ENCODE measurements at regions not wholly inside any gene's neighbourhood (a gene's known extent, or its start where the extent isn't known, plus 50 kb on each side); places are given as distances from the start of the nearest gene placed in this dataset.
A peak's percentile ranks its signal among the peaks of the same experiment; 100 is the strongest.

GRCh38 chrX:23570674-23571343, 96.5 kb upstream of the PRDX4 start:
- WGBS, 2 donors = 69 to 79% methylated on average over 2 of the region's 2 CpGs
- H3K27me3 ChIP-seq (ENCODE audit: control insufficient read depth in 3 of 3, insufficient read depth in 3 of 3, low read length in 2 of 3) = no peaks in the 10 kb centered on the region
- DNase-seq (no peak), ATAC-seq (ENCODE audit: insufficient read depth, low FRiP score) (peak; percentile 77)
- H3K9ac ChIP-seq (ENCODE audit: insufficient read depth in 1 of 2, low read length in 2 of 2) = no peak overlapping the region
- no peak overlapping the region for H3K4me3 ChIP-seq
- H3K9me3 ChIP-seq (ENCODE audit: control insufficient read depth in 4 of 4, insufficient read depth in 3 of 4, low read length in 3 of 4) = peaks cover 0 to 7% (median 1%) of the 10 kb centered on the region in 4 donors
- H3K36me3 ChIP-seq (ENCODE audit: control insufficient read depth in 4 of 4, insufficient read depth in 4 of 4, low read length in 4 of 4) = no peaks in the 10 kb centered on the region
- H3K27ac ChIP-seq (ENCODE audit: low read depth in 1 of 2, low read length in 1 of 2) = no peak overlapping the region
- TF ChIP-seq CTCF (IDR thresholded peaks at IDR 0.05; ENCODE audit: control extremely low read depth, extremely low read depth) = no peak
- H3K4me1 ChIP-seq (ENCODE audit: control insufficient read depth in 5 of 5, insufficient read depth in 5 of 5, low read length in 5 of 5) = no peaks in the 10 kb centered on the region

- Histone ChIP-seq H3K36me3 (ENCODE audit: control insufficient read depth in 4 of 4, insufficient read depth in 4 of 4, low read length in 4 of 4) (no peaks in the 10 kb centered on the region), H3K9ac (ENCODE audit: insufficient read depth in 1 of 2, low read length in 2 of 2) (no peak overlapping the region), H3K9me3 (ENCODE audit: control insufficient read depth in 4 of 4, insufficient read depth in 3 of 4, low read length in 3 of 4) (no peaks in the 10 kb centered on the region), H3K4me1 (ENCODE audit: control insufficient read depth in 5 of 5, insufficient read depth in 5 of 5, low read length in 5 of 5) (no peaks in the 10 kb centered on the region), H3K4me3 (no peak overlapping the region), H3K27me3 (ENCODE audit: control insufficient read depth in 3 of 3, insufficient read depth in 3 of 3, low read length in 2 of 3) (peaks cover 0 to 4% (median 2%) of the 10 kb centered on the region in 3 donors), H3K27ac (ENCODE audit: low read depth in 1 of 2, low read length in 1 of 2) (no peak overlapping the region)
- no peak for TF ChIP-seq CTCF (IDR thresholded peaks at IDR 0.05; ENCODE audit: control extremely low read depth, extremely low read depth)
- no peak for DNase-seq
- ATAC-seq (ENCODE audit: insufficient read depth, low FRiP score) = no peak
These were observed 92.0 kb upstream of the PRDX4 start for GRCh38 chrX:23575281-23575680.

- H3K27me3 ChIP-seq (ENCODE audit: control insufficient read depth in 3 of 3, insufficient read depth in 3 of 3, low read length in 2 of 3) = peaks cover 0 to 4% (median 2%) of the 10 kb centered on the region in 3 donors
- no peak for TF ChIP-seq CTCF (IDR thresholded peaks at IDR 0.05; ENCODE audit: control extremely low read depth, extremely low read depth)
- H3K9me3 ChIP-seq (ENCODE audit: control insufficient read depth in 4 of 4, insufficient read depth in 3 of 4, low read length in 3 of 4) = no peaks in the 10 kb centered on the region
- H3K9ac ChIP-seq (ENCODE audit: insufficient read depth in 1 of 2, low read length in 2 of 2) = no peak overlapping the region
- no peak overlapping the region for H3K27ac ChIP-seq (ENCODE audit: low read depth in 1 of 2, low read length in 1 of 2)
- DNase-seq (peak in 2 of 3 donors; percentile 1 to 5), ATAC-seq (ENCODE audit: insufficient read depth, low FRiP score) (no peak)
- H3K4me1 ChIP-seq (ENCODE audit: control insufficient read depth in 5 of 5, insufficient read depth in 5 of 5, low read length in 5 of 5) = no peaks in the 10 kb centered on the region
- H3K4me3 ChIP-seq = no peak overlapping the region
- H3K36me3 ChIP-seq (ENCODE audit: control insufficient read depth in 4 of 4, insufficient read depth in 4 of 4, low read length in 4 of 4) = no peaks in the 10 kb centered on the region
- 87 to 95% methylated on average over 1 of the region's 1 CpG for WGBS, 2 donors
These were observed 89.2 kb upstream of the PRDX4 start for GRCh38 chrX:23578079-23578478.

GRCh38 chrX:23589496-23589895, 77.8 kb upstream of the PRDX4 start:
- peaks cover 0 to 6% (median 0%) of the 10 kb centered on the region in 4 donors for H3K9me3 ChIP-seq (ENCODE audit: control insufficient read depth in 4 of 4, insufficient read depth in 3 of 4, low read length in 3 of 4)
- H3K4me1 ChIP-seq (ENCODE audit: control insufficient read depth in 5 of 5, insufficient read depth in 5 of 5, low read length in 5 of 5) = no peaks in the 10 kb centered on the region
- H3K4me3 ChIP-seq = no peak overlapping the region
- DNase-seq = no peak
- no peak for ATAC-seq (ENCODE audit: insufficient read depth, low FRiP score)
- peaks cover 0 to 3% (median 0%) of the 10 kb centered on the region in 3 donors for H3K27me3 ChIP-seq (ENCODE audit: control insufficient read depth in 3 of 3, insufficient read depth in 3 of 3, low read length in 2 of 3)
- TF ChIP-seq CTCF (IDR thresholded peaks at IDR 0.05; ENCODE audit: control extremely low read depth, extremely low read depth) = no peak
- H3K27ac ChIP-seq (ENCODE audit: low read depth in 1 of 2, low read length in 1 of 2) = no peak overlapping the region
- H3K36me3 ChIP-seq (ENCODE audit: control insufficient read depth in 4 of 4, insufficient read depth in 4 of 4, low read length in 4 of 4) = no peaks in the 10 kb centered on the region
- 54 to 71% methylated on average over 4 of the region's 4 CpGs for WGBS, 2 donors
- H3K9ac ChIP-seq (ENCODE audit: insufficient read depth in 1 of 2, low read length in 2 of 2) = no peak overlapping the region
